Epithelial cell of esophagus (primary cell): ENCODE measurements at regions not wholly inside any gene's neighbourhood (a gene's known extent, or its start where the extent isn't known, plus 50 kb on each side); places are given as distances from the start of the nearest gene placed in this dataset.
A peak's percentile ranks its signal among the peaks of the same experiment; 100 is the strongest.

ENCODE experiments used
- DNase-seq: peaks from one replicate; pipeline ENCODE4 v3.0.0; 2010; ENCODE audit warnings: low read depth
- H3K4me3 ChIP-seq: 2 replicates; pipeline ENCODE4 v1.5.1; 2011; ENCODE audit warnings: mild to moderate bottlenecking, low read length, control low read depth
- CTCF ChIP-seq: IDR thresholded peaks from 2 replicates; pipeline ENCODE4 v1.5.1; 2011; ENCODE audit warnings: low read depth, mild to moderate bottlenecking, low read length, control low read depth, inconsistent platforms; ENCODE audit not compliant: insufficient read depth; ENCODE audit errors: missing control alignments

- no peak overlapping the region for H3K4me3 ChIP-seq
- no peak for TF ChIP-seq CTCF
- DNase-seq = no peak
Measured at GRCh38 chr4:123671636-123672404, 275.2 kb downstream of the SPRY1 start.

GRCh38 chr4:123672987-123673386 is 276.4 kb downstream of the SPRY1 start:
- no peak for TF ChIP-seq CTCF
- no peak overlapping the region for H3K4me3 ChIP-seq
- peak; percentile 66 for DNase-seq

- DNase-seq = no peak
- no peak for TF ChIP-seq CTCF
Measured at GRCh38 chr4:123673971-123674370, 277.4 kb downstream of the SPRY1 start.

GRCh38 chr4:123674762-123675465 is 278.3 kb downstream of the SPRY1 start:
- H3K4me3 ChIP-seq = no peak overlapping the region
- DNase-seq = no peak
- TF ChIP-seq CTCF = no peak

More at GRCh38 chr4:123673971-123674370, 277.4 kb downstream of the SPRY1 start:
- H3K4me3 ChIP-seq = no peak overlapping the region

- DNase-seq = no peak
- TF ChIP-seq CTCF = no peak
- H3K4me3 ChIP-seq = no peak overlapping the region
Measured at GRCh38 chr4:123675567-123675966, 279.0 kb downstream of the SPRY1 start.

GRCh38 chr4:123676071-123676889 is 279.7 kb downstream of the SPRY1 start:
- no peak for DNase-seq
- TF ChIP-seq CTCF = no peak
- H3K4me3 ChIP-seq = no peak overlapping the region
